GM12878 (cell line): ENCODE measurements at regions not wholly inside any gene's neighbourhood (a gene's known extent, or its start where the extent isn't known, plus 50 kb on each side); places are given as distances from the start of the nearest gene placed in this dataset.

Experiments used
- ATAC-seq: fragments of 200-7000 bp; cut with Tn5 transposase; 3 replicates; pipeline ENCODE4 v1.9.1; 2020; ENCODE audit warnings: mild to moderate bottlenecking, moderate library complexity
- BruUV-seq: library from RNA; stranded (reverse); fragments of 400-500 nt; replicated peaks from 2 replicates; lab custom pipeline; 2021; lab: Mats Ljungman, UMichigan
- CTCF ChIA-PET: fragments of 300-600 bp; sonication (Branson Sonifier 250); formaldehyde crosslinking; extraction: SDS; loops from one replicate; lab custom pipeline; 2021; ENCODE audit warnings: inconsistent platforms; lab: Yijun Ruan, JAX
- POLR2A ChIA-PET: fragments of 350-600 bp; formaldehyde crosslinking; extraction: SDS; loops from one replicate; lab custom pipeline; 2021; ENCODE audit warnings: inconsistent platforms; lab: Charles Lee
- RAD21 ChIA-PET: fragments of 300-600 bp; sonication (Branson Sonifier 250); formaldehyde crosslinking; loops from one replicate; lab custom pipeline; 2023; ENCODE audit warnings: antibody characterized with exemption; ENCODE audit not compliant: unreplicated experiment; lab: Charles Lee
- SMC1A ChIA-PET: fragments of 300-600 bp; sonication (Branson Sonifier 250); formaldehyde crosslinking; loops from one replicate; lab custom pipeline; 2023; ENCODE audit not compliant: unreplicated experiment, uncharacterized antibody; lab: Charles Lee
- DNase-seq: peaks from one replicate; pipeline ENCODE4 v3.0.0-alpha.2; 2011; ENCODE audit warnings: low read depth, low spot score
- FAIRE-seq: peaks from 3 replicates; lab custom pipeline; 2011; peaks lifted over from hg19 to GRCh38; lab: Jason Lieb, UNC
- H2AFZ ChIP-seq: 2 replicates; pipeline ENCODE4 v1.6.0; 2011; ENCODE audit warnings: low read depth, low read length, control low read depth; ENCODE audit not compliant: control insufficient read depth
- H3K27ac ChIP-seq: 2 replicates; pipeline ENCODE4 v1.5.1; 2011; ENCODE audit warnings: control low read depth; ENCODE audit not compliant: control insufficient read depth, insufficient read depth
- H3K27me3 ChIP-seq, 2 experiments: replicated peaks in 1 of 2; 2 replicates each; pipeline versions ENCODE4 v1.6.0 to v1.6.1; 2011; ENCODE audit warnings: low read length in 1 of 2; ENCODE audit not compliant: control insufficient read depth in 2 of 2, insufficient read depth in 2 of 2
- H3K36me3 ChIP-seq, 2 experiments: 2 replicates each; pipeline ENCODE4 v1.5.1; 2011; ENCODE audit warnings: low read length in 1 of 2; ENCODE audit not compliant: control insufficient read depth in 2 of 2, insufficient read depth in 2 of 2
- H3K4me1 ChIP-seq: 2 replicates; pipeline ENCODE4 v1.6.1; 2011; ENCODE audit warnings: mild to moderate bottlenecking, low read length, moderate library complexity, mixed read lengths; ENCODE audit not compliant: control insufficient read depth, insufficient read depth
- H3K4me2 ChIP-seq: 2 replicates; pipeline ENCODE4 v1.6.0; 2011; ENCODE audit warnings: control low read depth; ENCODE audit not compliant: control insufficient read depth, insufficient read depth
- H3K4me3 ChIP-seq: fragments of 200-600 bp; sonication (generic); 2 replicates; pipeline ENCODE4 v1.5.1; 2016
- H3K79me2 ChIP-seq: 2 replicates; pipeline ENCODE4 v1.6.0; 2011; ENCODE audit warnings: low read length; ENCODE audit not compliant: control insufficient read depth, insufficient read depth
- H3K9ac ChIP-seq: 2 replicates; pipeline ENCODE4 v1.8.0; 2011; ENCODE audit warnings: low read length, control low read depth, mixed read lengths; ENCODE audit not compliant: control insufficient read depth, insufficient read depth
- H3K9me3 ChIP-seq: replicated peaks from 3 replicates; pipeline ENCODE4 v1.5.1; 2011; ENCODE audit warnings: mild to moderate bottlenecking, low read length; ENCODE audit not compliant: control insufficient read depth, insufficient read depth
- H4K20me1 ChIP-seq: 2 replicates; pipeline ENCODE4 v1.6.0; 2011; ENCODE audit not compliant: control insufficient read depth, insufficient read depth
- CHD1 ChIP-seq: IDR thresholded peaks from 2 replicates; pipeline ENCODE4 v1.6.1; 2012; ENCODE audit warnings: low read depth, low read length, improper control_type of control experiment
- FOS ChIP-seq: IDR thresholded peaks from 3 replicates; pipeline ENCODE4 v1.6.1; 2011; ENCODE audit warnings: borderline replicate concordance; ENCODE audit not compliant: insufficient read length; ENCODE audit errors: extremely low read depth
- FOXK2 ChIP-seq: fragments of 450-650 bp; IDR thresholded peaks from 2 replicates; pipeline ENCODE4 v1.6.1; 2017; ENCODE audit warnings: mild to moderate bottlenecking, moderate library complexity
- IKZF1 ChIP-seq: fragments of 450-650 bp; conservative IDR thresholded peaks from 2 replicates; pipeline ENCODE4 v1.6.1; 2017; ENCODE audit warnings: antibody characterized with exemption, mild to moderate bottlenecking
- JUND ChIP-seq: IDR thresholded peaks from 2 replicates; pipeline ENCODE4 v1.6.1; 2012; ENCODE audit warnings: low read depth, mild to moderate bottlenecking, low read length, improper control_type of control experiment, moderate library complexity
- MYC ChIP-seq: IDR thresholded peaks from 2 replicates; pipeline ENCODE4 v1.6.1; 2011; ENCODE audit warnings: mild to moderate bottlenecking, low read length, moderate library complexity, inconsistent platforms; ENCODE audit not compliant: insufficient read depth, insufficient replicate concordance, insufficient read length, severe bottlenecking
- WGBS: methylation state at CpG from one replicate; pipeline ENCODE4 v1.1.6; 2016; ENCODE audit warnings: low lambda C conversion rate; ENCODE audit not compliant: insufficient replicate concordance, insufficient coverage; ENCODE audit errors: missing lambda C conversion rate; 5-methylcytosine and 5-hydroxymethylcytosine counted together
- in situ Hi-C: fragments of 300-500 bp; cut with MboI; formaldehyde crosslinking; loops from 9 replicates; pipeline ENCODE4 v1.14.3; 2018; ENCODE audit warnings: mixed read lengths
- intact Hi-C: fragments of 100-400 bp; cut with micrococcal nuclease; formaldehyde crosslinking; loops from one replicate; pipeline ENCODE4 v1.14.2; 2022; ENCODE audit not compliant: unreplicated experiment
- TF ChIP-seq, protein P1 (sequence below): fragments of 450-650 bp; IDR thresholded peaks from 2 replicates; pipeline ENCODE4 v1.6.1; 2017; ENCODE audit warnings: mild to moderate bottlenecking, moderate library complexity

DNA sequence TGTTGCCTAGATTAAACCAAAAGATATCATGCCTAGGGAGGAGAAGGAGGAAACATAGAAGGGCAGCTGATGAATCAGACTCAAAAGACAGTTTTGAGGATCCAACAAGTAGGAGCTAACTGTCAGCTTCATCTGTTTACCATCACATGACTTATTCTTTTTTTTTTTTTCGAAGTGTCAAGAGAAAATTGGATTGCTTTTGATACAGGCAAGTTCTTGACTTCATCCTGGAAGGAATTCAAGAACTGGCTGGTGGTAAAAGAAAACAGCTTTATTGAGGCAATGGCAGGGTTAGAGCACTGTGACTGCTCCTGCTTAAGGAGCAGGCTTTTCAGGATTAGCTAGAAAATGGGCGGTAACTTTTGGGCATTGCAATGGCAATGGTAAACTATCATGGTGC, 227.5 kb upstream of the KCNMB2 start:
- Histone ChIP-seq H3K27me3 (no peaks in the 10 kb centered on the region), H3K79me2 (no peaks in the 10 kb centered on the region), H3K27ac (no peak overlapping the region), H3K4me1 (no peaks in the 10 kb centered on the region), H3K4me3 (no peak overlapping the region), H3K9me3 (no peaks in the 10 kb centered on the region), H2AFZ (no peak overlapping the region), H3K9ac (no peak overlapping the region), H4K20me1 (no peaks in the 10 kb centered on the region), H3K36me3 (no peaks in the 10 kb centered on the region), H3K4me2 (no peak overlapping the region)
- BruUV-seq: no TSS peak
- in situ Hi-C loops (no loop called here), intact Hi-C loops (no loop called here)
- WGBS: 88% methylated on average over 1 of the region's 2 CpGs
- no peak for FAIRE-seq
- ATAC-seq: no peak
- CTCF ChIA-PET: no interaction called here
- TF ChIP-seq, protein P1, sequence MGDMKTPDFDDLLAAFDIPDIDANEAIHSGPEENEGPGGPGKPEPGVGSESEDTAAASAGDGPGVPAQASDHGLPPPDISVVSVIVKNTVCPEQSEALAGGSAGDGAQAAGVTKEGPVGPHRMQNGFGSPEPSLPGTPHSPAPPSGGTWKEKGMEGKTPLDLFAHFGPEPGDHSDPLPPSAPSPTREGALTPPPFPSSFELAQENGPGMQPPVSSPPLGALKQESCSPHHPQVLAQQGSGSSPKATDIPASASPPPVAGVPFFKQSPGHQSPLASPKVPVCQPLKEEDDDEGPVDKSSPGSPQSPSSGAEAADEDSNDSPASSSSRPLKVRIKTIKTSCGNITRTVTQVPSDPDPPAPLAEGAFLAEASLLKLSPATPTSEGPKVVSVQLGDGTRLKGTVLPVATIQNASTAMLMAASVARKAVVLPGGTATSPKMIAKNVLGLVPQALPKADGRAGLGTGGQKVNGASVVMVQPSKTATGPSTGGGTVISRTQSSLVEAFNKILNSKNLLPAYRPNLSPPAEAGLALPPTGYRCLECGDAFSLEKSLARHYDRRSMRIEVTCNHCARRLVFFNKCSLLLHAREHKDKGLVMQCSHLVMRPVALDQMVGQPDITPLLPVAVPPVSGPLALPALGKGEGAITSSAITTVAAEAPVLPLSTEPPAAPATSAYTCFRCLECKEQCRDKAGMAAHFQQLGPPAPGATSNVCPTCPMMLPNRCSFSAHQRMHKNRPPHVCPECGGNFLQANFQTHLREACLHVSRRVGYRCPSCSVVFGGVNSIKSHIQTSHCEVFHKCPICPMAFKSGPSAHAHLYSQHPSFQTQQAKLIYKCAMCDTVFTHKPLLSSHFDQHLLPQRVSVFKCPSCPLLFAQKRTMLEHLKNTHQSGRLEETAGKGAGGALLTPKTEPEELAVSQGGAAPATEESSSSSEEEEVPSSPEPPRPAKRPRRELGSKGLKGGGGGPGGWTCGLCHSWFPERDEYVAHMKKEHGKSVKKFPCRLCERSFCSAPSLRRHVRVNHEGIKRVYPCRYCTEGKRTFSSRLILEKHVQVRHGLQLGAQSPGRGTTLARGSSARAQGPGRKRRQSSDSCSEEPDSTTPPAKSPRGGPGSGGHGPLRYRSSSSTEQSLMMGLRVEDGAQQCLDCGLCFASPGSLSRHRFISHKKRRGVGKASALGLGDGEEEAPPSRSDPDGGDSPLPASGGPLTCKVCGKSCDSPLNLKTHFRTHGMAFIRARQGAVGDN: no peak
- no peak for TF ChIP-seq FOS
- no peak for TF ChIP-seq MYC
- TF ChIP-seq CHD1: no peak
- no peak for TF ChIP-seq JUND
- no peak for TF ChIP-seq FOXK2
- TF ChIP-seq IKZF1: no peak
- DNase-seq: no peak
- RAD21 ChIA-PET: no interaction called here
- SMC1A ChIA-PET: no interaction called here
- POLR2A ChIA-PET: no interaction called here
